IPS-18a (cell line): ENCODE measurements at regions not wholly inside any gene's neighbourhood (a gene's known extent, or its start where the extent isn't known, plus 50 kb on each side); places are given as distances from the start of the nearest gene placed in this dataset.

Source experiments
- H3K27ac ChIP-seq: one replicate; pipeline ENCODE4 v1.5.1; 2013; ENCODE audit warnings: low read length
- H3K27me3 ChIP-seq: one replicate; pipeline ENCODE4 v1.6.1; 2013; ENCODE audit warnings: mild to moderate bottlenecking, low read length; ENCODE audit not compliant: control insufficient read depth, insufficient read depth
- H3K36me3 ChIP-seq: one replicate; pipeline ENCODE4 v1.6.1; 2013; ENCODE audit warnings: low read depth, low read length; ENCODE audit not compliant: control insufficient read depth
- H3K4me1 ChIP-seq: one replicate; pipeline ENCODE4 v1.6.1; 2013; ENCODE audit warnings: low read depth, low read length; ENCODE audit not compliant: control insufficient read depth
- H3K4me3 ChIP-seq: one replicate; pipeline ENCODE4 v1.5.1; 2013; ENCODE audit warnings: low read length
- H3K9ac ChIP-seq: one replicate; pipeline ENCODE4 v1.6.1; 2013; ENCODE audit warnings: mild to moderate bottlenecking, low read length, moderate library complexity
- H3K9me3 ChIP-seq: one replicate; pipeline ENCODE4 v1.6.1; 2013; ENCODE audit warnings: low read depth, low read length; ENCODE audit not compliant: control insufficient read depth

DNA sequence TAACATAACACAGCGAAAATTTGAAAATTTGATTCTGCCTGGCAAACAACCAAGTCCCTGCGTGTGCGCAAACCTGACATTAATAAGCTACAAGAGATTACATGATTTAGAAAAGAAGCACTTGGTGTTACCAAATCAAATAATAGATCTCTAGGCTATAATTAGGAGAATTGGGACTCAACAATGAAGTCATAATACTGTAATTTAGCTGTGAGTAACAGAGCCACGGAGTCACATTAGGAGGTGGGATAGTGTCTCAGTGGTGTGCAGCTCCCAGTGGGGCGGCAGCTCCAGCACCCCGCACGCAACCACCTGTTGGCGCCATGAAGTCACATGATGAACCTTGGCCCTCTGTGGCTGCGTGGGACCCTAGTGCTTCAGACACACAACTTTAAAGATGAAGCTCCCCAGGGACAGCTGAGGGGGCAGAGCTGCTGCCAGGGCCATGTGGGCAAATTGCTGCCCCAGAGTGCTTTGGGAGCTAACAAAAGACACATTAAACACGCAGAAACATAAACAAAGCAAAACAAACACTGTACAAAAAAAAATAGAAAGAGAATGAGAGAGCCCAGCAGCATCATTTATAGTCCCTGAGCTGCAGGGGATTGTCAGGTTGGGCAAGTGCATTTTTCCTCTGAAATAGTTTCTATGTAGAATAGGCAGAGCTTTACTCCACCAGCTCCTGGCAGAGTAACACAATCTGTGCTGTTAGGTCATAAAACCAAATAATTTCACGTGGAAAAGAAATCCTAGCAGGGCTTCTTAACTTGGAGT, 605.6 kb downstream of the SOX6 start:
- no peaks in the 10 kb centered on the region for H3K4me1 ChIP-seq
- no peak overlapping the region for H3K4me3 ChIP-seq
- no peaks in the 10 kb centered on the region for H3K27me3 ChIP-seq
- H3K27ac ChIP-seq, result no peak overlapping the region
- H3K9ac ChIP-seq, result no peak overlapping the region
- H3K36me3 ChIP-seq, result no peaks in the 10 kb centered on the region
- no peaks in the 10 kb centered on the region for H3K9me3 ChIP-seq

DNA sequence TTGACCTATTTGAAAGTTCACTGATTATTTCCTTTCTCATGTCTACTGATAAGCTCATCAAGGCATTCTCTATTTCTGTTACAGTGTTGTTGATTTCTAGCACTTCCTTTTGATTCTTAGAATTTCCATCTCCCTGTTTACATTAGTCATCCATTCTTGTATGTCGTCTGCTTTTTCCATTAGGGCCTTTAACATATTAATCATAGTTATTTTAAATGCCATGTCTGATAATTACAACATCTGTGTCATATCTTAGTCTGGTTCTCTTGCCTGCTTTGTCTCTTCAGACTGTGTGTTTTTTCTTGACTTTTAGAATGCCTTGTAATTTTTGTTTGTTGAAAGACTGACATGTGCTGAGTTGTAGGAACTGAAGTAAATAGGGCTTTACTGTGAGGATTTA, 602.1 kb downstream of the SOX6 start:
- H3K4me3 ChIP-seq, result no peak overlapping the region
- no peak overlapping the region for H3K27ac ChIP-seq
- no peaks in the 10 kb centered on the region for H3K9me3 ChIP-seq
- no peaks in the 10 kb centered on the region for H3K27me3 ChIP-seq
- H3K36me3 ChIP-seq, result no peaks in the 10 kb centered on the region
- no peaks in the 10 kb centered on the region for H3K4me1 ChIP-seq
- H3K9ac ChIP-seq, result no peak overlapping the region

DNA sequence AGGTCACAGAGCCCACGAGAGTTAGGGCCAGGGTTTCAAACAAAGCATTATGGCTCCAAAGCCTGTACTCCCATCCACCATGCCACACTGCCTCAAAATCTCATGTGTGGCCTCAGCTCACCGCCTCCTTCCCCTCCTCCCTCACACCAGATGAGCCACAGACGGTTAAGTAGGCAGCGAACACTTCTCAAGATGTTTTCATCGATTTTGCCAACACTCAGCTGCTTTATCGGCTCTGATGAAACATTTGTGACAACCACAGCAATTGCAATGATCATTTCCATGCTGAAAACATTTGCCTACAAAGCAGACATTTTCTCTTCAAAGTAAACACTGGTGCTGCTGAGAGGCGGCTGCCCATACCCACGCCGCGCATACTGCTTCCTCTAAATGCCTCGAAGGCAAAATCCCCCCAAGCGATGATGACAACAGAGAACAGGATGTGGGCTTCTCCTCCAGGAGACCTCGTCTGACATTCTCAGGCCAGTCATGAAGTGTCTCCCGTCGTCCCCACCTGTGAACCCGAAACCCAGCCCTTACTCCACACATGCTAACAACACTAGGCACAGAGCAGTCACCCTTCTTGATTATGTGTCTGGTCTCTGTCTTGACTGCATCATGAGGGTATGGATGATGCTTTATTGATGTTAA, 599.2 kb downstream of the SOX6 start:
- Histone ChIP-seq H3K9me3 (no peaks in the 10 kb centered on the region), H3K27me3 (no peaks in the 10 kb centered on the region), H3K4me3 (no peak overlapping the region), H3K9ac (no peak overlapping the region), H3K36me3 (no peaks in the 10 kb centered on the region), H3K27ac (no peak overlapping the region), H3K4me1 (no peaks in the 10 kb centered on the region)

DNA sequence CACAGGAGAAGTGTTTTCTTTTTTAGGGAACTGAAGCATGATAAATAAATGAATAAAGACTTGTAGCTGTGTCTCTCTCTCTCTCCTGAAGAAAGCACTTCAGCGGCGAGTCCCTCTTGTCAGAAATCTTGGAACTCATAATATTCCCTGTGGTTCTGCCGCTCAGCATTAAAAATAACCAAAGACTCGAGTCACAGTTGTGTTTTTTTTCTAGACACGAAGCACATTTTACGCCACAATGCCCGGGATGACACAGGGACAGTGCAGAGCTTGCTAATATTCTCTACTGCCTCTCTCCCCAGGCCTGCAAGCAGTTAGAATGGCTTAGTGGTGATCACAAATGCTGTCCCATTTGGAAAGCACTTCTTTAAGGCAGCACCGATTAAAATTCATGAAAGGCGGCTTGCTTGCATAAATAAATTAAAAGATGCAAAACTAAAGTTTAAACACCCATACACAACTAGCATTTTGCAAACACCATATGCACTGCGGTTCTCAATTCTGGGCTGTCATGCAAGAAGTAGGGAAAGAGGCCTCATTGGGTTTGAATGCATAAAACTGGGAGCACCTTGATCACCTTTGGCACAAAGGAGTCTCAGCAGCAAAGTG, 597.4 kb downstream of the SOX6 start:
- H3K27ac ChIP-seq, result no peak overlapping the region
- no peak overlapping the region for H3K9ac ChIP-seq
- no peaks in the 10 kb centered on the region for H3K36me3 ChIP-seq
- no peaks in the 10 kb centered on the region for H3K27me3 ChIP-seq
- no peak overlapping the region for H3K4me3 ChIP-seq
- H3K9me3 ChIP-seq, result no peaks in the 10 kb centered on the region
- no peaks in the 10 kb centered on the region for H3K4me1 ChIP-seq

DNA sequence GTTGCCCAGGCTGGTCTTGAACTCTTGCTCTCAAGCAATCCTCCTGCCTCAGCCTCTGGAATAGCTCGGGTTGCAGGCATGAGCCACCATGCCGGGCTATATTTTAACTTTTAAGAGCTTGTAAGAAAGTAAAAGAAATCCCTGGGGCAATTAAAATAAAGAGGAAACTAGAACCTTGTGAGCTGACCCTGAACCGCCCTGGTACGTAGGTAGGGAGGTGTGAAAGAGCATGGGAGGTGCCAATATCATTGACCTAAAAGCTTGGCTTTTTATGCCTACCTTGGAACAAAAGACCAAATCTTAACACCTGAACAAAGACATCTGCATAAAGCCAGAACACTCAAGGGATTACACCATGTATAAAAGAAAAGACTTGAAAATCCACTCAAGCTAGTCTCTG, 595.1 kb downstream of the SOX6 start:
- H3K36me3 ChIP-seq, result no peaks in the 10 kb centered on the region
- no peaks in the 10 kb centered on the region for H3K27me3 ChIP-seq
- no peaks in the 10 kb centered on the region for H3K9me3 ChIP-seq
- no peaks in the 10 kb centered on the region for H3K4me1 ChIP-seq
- no peak overlapping the region for H3K27ac ChIP-seq
- no peak overlapping the region for H3K4me3 ChIP-seq
- no peak overlapping the region for H3K9ac ChIP-seq

DNA sequence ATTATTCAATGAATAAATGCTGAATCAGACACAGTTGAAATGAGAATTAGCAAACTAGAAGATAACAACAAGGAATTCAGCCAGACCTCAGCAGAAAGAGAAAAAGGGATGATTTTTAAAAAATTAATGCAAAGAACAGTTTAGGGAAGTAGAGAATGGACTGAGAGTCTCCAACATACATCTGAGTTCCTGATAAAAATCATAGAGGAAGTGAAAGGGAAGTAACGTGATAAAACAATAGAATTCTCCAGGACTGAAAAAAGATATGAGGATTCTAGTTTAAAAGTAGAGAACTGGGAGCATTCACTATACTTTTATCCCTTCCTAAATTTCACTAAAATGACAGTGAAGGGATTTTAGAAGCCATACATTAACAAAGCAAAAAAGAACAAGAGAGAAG, 592.0 kb downstream of the SOX6 start:
- Histone ChIP-seq H3K9me3 (no peaks in the 10 kb centered on the region), H3K4me3 (no peak overlapping the region), H3K27me3 (no peaks in the 10 kb centered on the region), H3K4me1 (no peaks in the 10 kb centered on the region), H3K36me3 (no peaks in the 10 kb centered on the region), H3K27ac (no peak overlapping the region), H3K9ac (no peak overlapping the region)

DNA sequence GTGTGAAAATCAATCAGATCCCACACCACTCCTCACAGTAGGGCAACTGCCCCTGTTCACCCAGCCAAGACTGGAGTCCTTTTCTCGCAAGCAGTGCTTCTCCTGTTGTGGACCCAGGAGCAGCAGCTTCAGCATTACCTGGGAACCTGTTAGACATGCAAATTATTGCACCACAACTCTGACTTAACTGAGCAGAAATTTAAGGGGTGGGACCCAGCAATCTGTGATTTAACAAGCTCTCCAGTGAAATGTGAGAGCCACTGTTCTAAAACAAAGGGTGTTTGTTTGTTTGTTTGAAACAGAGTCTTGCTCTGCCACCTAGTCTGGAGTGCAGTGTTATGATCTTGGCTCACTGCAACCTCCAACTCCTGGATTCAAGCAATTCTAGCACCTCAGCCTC, 591.4 kb downstream of the SOX6 start:
- Histone ChIP-seq H3K4me3 (no peak overlapping the region), H3K27ac (no peak overlapping the region), H3K4me1 (no peaks in the 10 kb centered on the region), H3K27me3 (no peaks in the 10 kb centered on the region), H3K9ac (no peak overlapping the region), H3K36me3 (no peaks in the 10 kb centered on the region), H3K9me3 (no peaks in the 10 kb centered on the region)

DNA sequence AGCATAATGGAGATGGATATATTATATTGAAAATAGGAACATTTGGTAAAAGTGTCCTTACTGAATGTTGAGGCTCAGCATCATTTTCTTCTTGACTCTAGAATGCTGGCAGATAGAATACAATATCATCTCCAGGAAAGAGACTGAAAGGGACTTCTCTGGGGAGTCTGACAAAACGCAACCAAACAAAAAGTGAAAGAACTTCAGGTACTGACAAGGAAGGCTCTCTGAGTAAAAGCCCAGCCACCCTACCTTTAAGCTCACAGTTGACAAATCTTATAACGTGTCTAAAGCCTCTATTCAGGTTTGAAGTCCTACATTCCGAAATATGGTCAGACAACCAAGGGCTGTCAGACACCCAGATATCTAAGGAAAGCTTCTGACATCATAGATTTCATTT, 590.8 kb downstream of the SOX6 start:
- H3K9me3 ChIP-seq, result no peaks in the 10 kb centered on the region
- H3K4me1 ChIP-seq, result no peaks in the 10 kb centered on the region
- H3K27me3 ChIP-seq, result no peaks in the 10 kb centered on the region
- H3K36me3 ChIP-seq, result no peaks in the 10 kb centered on the region
- H3K27ac ChIP-seq, result no peak overlapping the region
- H3K9ac ChIP-seq, result no peak overlapping the region
- H3K4me3 ChIP-seq, result no peak overlapping the region

DNA sequence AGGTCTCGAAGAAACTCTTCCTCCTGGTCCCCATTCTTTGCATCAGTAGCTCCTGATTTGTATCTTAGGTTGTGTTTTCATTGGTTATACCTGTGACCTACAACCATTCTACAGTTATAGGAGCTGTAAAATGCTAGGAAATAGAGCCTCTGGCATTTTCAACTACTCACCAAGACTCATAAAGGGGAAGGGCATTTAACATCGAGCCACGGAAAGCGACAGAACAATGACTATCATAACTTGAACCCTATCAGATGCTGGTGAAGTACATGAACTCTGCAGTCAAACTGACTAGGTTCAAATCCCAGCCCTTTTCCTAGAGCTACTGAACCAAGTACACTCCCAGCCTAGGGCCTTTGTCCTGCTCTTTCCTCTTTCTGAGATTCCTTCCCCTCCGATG, 588.0 kb downstream of the SOX6 start:
- Histone ChIP-seq H3K4me1 (no peaks in the 10 kb centered on the region), H3K4me3 (no peak overlapping the region), H3K27me3 (no peaks in the 10 kb centered on the region), H3K27ac (no peak overlapping the region), H3K36me3 (no peaks in the 10 kb centered on the region), H3K9ac (no peak overlapping the region), H3K9me3 (no peaks in the 10 kb centered on the region)

DNA sequence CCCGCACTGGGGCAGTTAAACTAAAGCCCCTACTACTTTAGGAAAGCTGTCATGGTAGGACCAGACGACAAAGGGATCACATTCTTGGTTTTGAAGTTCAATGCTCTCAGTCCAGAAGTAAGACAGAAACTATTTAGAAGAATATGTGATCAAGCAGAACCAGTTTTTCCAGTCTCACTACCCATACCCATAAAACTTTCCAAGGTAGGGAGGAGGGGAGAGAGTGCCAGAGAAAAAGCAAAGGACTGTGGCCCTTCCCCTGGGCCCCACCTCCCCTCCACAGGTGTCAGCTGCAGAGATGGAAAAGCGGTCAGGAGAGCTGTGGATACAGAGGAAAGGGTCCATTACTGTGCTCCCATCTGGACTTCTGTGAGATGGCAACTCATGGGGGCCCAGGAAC, 587.1 kb downstream of the SOX6 start:
- Histone ChIP-seq H3K4me3 (no peak overlapping the region), H3K9ac (no peak overlapping the region), H3K36me3 (no peaks in the 10 kb centered on the region), H3K9me3 (no peaks in the 10 kb centered on the region), H3K4me1 (no peaks in the 10 kb centered on the region), H3K27ac (no peak overlapping the region), H3K27me3 (no peaks in the 10 kb centered on the region)

DNA sequence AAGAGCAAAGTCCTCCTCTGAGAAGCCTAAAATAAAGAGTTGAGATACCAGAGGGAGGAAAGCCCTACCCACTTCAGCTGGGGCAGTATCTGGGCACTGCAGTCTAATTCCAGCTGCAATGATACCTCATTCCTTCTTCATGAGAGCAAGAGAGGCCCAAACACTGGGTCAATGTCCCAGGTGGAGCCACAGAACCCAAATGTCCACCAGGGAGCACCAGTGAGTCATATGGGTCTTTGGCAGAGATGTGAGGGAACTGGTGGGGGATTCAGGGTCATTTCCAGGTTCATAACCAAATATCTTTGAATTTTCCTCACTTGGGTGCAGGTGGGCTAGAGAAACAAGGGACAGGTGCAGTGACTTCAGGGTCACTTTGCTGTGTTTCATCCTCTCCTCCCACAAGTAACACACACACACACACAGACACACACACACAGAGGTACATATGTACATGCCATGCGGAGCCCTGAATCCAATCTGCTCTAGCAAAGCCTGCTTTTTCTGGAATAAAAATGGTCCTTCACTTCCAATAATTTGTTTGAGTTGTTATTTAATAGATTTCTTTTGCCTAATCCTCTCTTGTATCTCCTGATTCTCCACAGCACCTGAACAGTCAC, 585.4 kb downstream of the SOX6 start:
- Histone ChIP-seq H3K27me3 (no peaks in the 10 kb centered on the region), H3K9me3 (no peaks in the 10 kb centered on the region), H3K4me3 (no peak overlapping the region), H3K36me3 (no peaks in the 10 kb centered on the region), H3K27ac (no peak overlapping the region), H3K9ac (no peak overlapping the region), H3K4me1 (no peaks in the 10 kb centered on the region)
